SK-N-SH treated with all-trans-retinoic acid at 6 μM for 48 hours (cell line): ENCODE measurements at regions not wholly inside any gene's neighbourhood (a gene's known extent, or its start where the extent isn't known, plus 50 kb on each side); places are given as distances from the start of the nearest gene placed in this dataset.

Experiments used
- CSDC2 ChIP-seq: fragments of 250-450 bp; sonication (Bioruptor Pico); IDR thresholded peaks from 2 replicates; pipeline ENCODE4 v1.5.0; 2020; ENCODE audit warnings: mild to moderate bottlenecking, moderate library complexity
- PPARA ChIP-seq: fragments of 250-450 bp; sonication (Bioruptor Pico); IDR thresholded peaks from 2 replicates; pipeline ENCODE4 v1.5.0; 2020; ENCODE audit warnings: mild to moderate bottlenecking, borderline replicate concordance
- RARB ChIP-seq: fragments of 250-450 bp; sonication (Bioruptor Pico); IDR thresholded peaks from 2 replicates; pipeline ENCODE4 v1.8.0; 2021; ENCODE audit warnings: mild to moderate bottlenecking, moderate library complexity
- SNAI2 ChIP-seq: fragments of 250-450 bp; sonication (Bioruptor Pico); IDR thresholded peaks from 2 replicates; pipeline ENCODE4 v1.5.0; 2020; ENCODE audit warnings: mild to moderate bottlenecking, moderate library complexity
- ZFP3 ChIP-seq: fragments of 250-450 bp; sonication (Bioruptor Pico); IDR thresholded peaks from 2 replicates; pipeline ENCODE4 v1.5.0; 2020; ENCODE audit warnings: mild to moderate bottlenecking, moderate library complexity

DNA sequence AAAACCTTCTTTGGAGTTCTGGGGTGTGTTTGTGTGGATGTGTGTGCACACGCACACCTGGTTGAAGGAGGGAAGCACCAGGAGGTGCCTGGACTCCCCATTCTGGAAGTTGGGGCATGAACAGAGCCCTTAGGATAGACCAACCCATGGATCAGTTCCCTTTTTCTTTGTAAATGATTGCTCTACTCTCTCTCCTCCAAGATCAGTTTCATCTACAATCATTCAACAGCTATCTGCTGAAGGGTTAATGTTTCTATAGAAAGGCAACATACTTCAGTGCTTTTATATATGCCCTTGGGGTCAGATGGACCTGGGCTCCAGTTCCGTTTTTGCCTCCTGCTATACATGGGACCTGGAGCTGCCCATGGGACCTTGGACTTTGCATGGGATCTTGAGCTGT is 352.1 kb upstream of the CFAP20DC start:
- no peak for TF ChIP-seq ZFP3 (CRISPR knock-in tag)
- no peak for TF ChIP-seq RARB (CRISPR knock-in tag)
- TF ChIP-seq PPARA (CRISPR knock-in tag) = no peak
- TF ChIP-seq SNAI2 (CRISPR knock-in tag) = no peak
- TF ChIP-seq CSDC2 = no peak
